GM12875 (cell line): ENCODE measurements at regions not wholly inside any gene's neighbourhood (a gene's known extent, or its start where the extent isn't known, plus 50 kb on each side); places are given as distances from the start of the nearest gene placed in this dataset.

ENCODE experiments used
- H3K4me3 ChIP-seq: one replicate; pipeline ENCODE4 v1.5.1; 2011; ENCODE audit warnings: low read depth, low read length, control low read depth
- CTCF ChIP-seq: IDR thresholded peaks from 2 replicates; pipeline ENCODE4 v1.5.1; 2011; ENCODE audit warnings: low read depth, mild to moderate bottlenecking, control low read depth, inconsistent platforms, low read length, moderate library complexity, borderline replicate concordance; ENCODE audit not compliant: insufficient read depth

- H3K4me3 ChIP-seq = no peak overlapping the region
- TF ChIP-seq CTCF = no peak
Measured at GRCh38 chr17:77782201-77782600, 176.3 kb upstream of the TNRC6C start.

- no peak overlapping the region for H3K4me3 ChIP-seq
- no peak for TF ChIP-seq CTCF
Measured at GRCh38 chr17:77782611-77783010, 175.9 kb upstream of the TNRC6C start.

- H3K4me3 ChIP-seq = no peak overlapping the region
- no peak for TF ChIP-seq CTCF
Measured at GRCh38 chr17:77783991-77784820, 174.3 kb upstream of the TNRC6C start.

GRCh38 chr17:77785312-77785905, 173.1 kb upstream of the TNRC6C start:
- no peak for TF ChIP-seq CTCF
- H3K4me3 ChIP-seq = no peak overlapping the region

GRCh38 chr17:77786090-77786489, 172.4 kb upstream of the TNRC6C start:
- TF ChIP-seq CTCF = no peak
- H3K4me3 ChIP-seq = no peak overlapping the region

GRCh38 chr17:77786740-77787505, 171.6 kb upstream of the TNRC6C start:
- TF ChIP-seq CTCF = no peak

More at GRCh38 chr17:77786740-77787505, 171.6 kb upstream of the TNRC6C start:
- H3K4me3 ChIP-seq = no peak overlapping the region
